Thyroid gland (tissue), 4 donors: ENCODE measurements at regions not wholly inside any gene's neighbourhood (a gene's known extent, or its start where the extent isn't known, plus 50 kb on each side); places are given as distances from the start of the nearest gene placed in this dataset.

Source experiments
- POLR2A ChIP-seq, 2 donors: fragments of 450-650 bp; IDR thresholded peaks; one replicate each; pipeline ENCODE4 v1.6.1; 2017; ENCODE audit warnings: antibody characterized with exemption in 2 of 2, mild to moderate bottlenecking in 2 of 2, moderate library complexity in 1 of 2
- TF ChIP-seq, protein P1 (sequence below), 6 experiments: fragments of 200-600 bp in 3 of 6; fragments of 450-650 bp in 3 of 6; sonication (generic) in 3 of 6; IDR thresholded peaks; one replicate each; pipeline ENCODE4 v1.5.1; 2016 to 2019; ENCODE audit warnings: antibody characterized with exemption in 6 of 6, mild to moderate bottlenecking in 2 of 6, inconsistent platforms in 1 of 6, moderate library complexity in 1 of 6

GRCh38 chr1:219085082-219085481 is 88.6 kb upstream of the LYPLAL1 start:
- TF ChIP-seq POLR2A (IDR thresholded peaks at IDR 0.05), result no peak
- TF ChIP-seq, protein P1, sequence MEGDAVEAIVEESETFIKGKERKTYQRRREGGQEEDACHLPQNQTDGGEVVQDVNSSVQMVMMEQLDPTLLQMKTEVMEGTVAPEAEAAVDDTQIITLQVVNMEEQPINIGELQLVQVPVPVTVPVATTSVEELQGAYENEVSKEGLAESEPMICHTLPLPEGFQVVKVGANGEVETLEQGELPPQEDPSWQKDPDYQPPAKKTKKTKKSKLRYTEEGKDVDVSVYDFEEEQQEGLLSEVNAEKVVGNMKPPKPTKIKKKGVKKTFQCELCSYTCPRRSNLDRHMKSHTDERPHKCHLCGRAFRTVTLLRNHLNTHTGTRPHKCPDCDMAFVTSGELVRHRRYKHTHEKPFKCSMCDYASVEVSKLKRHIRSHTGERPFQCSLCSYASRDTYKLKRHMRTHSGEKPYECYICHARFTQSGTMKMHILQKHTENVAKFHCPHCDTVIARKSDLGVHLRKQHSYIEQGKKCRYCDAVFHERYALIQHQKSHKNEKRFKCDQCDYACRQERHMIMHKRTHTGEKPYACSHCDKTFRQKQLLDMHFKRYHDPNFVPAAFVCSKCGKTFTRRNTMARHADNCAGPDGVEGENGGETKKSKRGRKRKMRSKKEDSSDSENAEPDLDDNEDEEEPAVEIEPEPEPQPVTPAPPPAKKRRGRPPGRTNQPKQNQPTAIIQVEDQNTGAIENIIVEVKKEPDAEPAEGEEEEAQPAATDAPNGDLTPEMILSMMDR (IDR thresholded peaks at IDR 0.05), result no peak
